Fibroblast of skin of right quadriceps (primary cell): ENCODE measurements at regions not wholly inside any gene's neighbourhood (a gene's known extent, or its start where the extent isn't known, plus 50 kb on each side); places are given as distances from the start of the nearest gene placed in this dataset.

Experiments used
- DNase-seq: peaks from one replicate; pipeline ENCODE4 v3.0.0-alpha.2; 2013

DNA sequence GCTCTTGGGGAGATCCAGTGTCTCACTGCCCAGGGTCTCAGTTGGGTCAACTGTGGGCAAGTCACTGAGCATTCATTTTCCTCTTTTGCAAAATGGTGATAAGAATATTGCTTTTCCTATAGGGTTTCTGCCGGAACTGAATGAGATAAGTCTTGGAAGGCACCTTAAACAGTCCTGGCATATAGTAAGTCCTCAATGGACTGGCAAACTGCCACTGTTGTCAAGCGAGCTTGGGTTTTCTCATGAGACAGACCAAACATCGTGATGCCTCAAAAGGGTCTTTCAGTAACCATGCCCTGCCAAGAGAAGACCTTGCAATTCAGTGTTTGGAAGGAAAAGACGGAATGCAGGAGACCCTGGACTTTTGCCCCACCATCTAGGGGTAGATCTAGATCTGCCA is 251.5 kb downstream of the WDR11 start:
- no peak for DNase-seq

DNA sequence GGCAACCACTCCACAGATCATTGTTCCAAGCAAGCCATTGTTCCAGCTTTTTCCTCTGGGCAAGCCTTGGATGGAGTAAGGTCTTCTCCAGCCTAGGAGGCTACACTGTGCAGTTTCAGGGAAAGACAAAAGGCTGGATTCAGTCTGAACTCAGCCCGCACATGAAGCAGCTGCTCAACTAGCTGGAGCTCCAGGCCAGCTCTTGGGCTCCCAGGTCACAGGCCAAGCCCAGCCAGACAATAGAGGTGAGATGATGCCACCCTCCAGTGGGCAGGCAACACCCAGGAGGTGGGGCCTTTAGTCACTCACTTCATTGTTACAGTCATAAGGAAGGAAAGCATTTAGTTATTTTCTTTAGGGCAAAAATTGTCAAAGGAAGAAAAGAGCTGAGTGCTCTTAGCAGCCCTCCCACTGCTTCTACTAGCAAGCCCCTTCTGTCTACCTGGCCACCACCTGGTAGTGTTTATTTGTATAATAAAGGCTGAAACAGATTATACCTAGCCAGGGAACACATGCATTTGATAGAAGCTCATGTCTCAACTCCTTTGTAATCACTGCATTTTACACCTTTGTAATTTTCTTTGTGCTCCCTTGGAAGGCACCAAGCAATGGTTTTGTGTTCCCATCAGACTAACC is 253.4 kb downstream of the WDR11 start:
- no peak for DNase-seq

DNA sequence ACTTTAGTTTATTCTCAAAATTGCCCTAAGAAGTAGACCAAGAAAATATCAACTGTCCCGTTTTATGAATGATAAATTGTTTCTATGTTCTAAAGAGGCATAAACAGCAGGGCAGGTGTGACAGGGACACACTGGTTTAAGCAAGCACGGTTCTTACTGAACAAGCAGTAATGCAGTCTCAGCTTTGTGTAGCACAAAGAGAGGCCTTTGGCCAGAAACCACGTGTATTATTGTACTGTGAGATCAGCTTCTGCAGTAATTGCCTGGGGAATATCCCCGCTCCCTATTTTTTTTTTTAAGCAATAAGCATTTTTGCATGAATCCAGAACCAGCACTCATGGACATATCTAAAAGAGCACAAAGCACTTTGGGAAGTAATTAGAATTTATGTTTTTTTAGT is 255.4 kb downstream of the WDR11 start:
- no peak for DNase-seq

DNA sequence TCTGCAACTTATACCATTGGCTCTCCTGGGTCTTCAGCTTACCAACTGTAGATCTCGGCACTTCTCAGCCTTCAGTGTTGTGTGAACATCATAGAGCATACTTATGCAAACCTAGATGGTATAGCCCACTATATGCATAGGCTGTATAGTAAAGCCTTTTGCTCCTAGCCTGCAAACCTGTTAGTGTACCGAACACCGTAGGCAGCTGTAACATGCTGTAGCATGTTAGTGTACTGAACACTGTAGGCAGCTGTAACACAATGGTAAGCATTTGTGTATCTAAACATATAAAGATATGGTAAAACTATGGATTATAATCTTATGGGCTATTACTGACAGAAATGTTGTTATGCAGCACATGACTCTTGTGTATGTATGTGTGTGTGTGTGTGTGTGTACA is 256.9 kb downstream of the WDR11 start:
- no peak for DNase-seq

DNA sequence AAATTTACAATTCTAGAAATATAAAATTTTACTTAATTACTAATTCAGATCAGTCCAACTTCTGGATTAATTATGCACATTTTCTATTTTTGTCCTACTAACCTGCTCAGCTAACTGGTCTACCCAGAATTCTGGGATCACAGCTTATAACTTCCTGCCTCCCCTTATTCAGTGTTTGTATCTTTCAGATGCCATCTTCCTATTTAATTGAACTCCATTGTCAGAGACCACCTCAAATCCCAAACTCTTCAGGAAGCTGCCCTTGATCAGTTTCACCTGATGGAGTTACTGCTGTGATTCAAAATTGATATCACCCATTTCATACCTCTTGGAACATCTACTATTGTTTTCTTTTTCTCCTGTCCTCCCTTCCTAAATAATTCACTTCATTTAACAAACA is 259.2 kb downstream of the WDR11 start:
- no peak for DNase-seq

DNA sequence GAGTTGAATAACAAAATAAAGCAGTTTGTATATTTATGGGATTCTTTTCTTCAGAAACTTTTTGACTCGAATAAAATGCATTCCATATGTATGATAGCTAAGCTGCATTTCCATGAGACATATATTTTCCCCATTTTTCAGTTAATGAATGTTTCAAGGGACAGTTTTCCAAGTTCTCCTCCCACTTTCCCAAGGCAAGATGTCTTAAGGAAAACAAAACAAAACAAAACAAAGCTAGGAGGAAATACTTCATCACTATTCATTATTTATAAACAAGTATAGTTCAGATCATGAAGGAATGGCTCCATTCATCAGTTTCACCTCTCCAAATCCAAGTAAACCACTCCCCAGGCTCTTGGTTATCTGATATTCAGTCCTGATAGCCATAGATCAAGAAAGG is 261.0 kb downstream of the WDR11 start:
- no peak for DNase-seq

DNA sequence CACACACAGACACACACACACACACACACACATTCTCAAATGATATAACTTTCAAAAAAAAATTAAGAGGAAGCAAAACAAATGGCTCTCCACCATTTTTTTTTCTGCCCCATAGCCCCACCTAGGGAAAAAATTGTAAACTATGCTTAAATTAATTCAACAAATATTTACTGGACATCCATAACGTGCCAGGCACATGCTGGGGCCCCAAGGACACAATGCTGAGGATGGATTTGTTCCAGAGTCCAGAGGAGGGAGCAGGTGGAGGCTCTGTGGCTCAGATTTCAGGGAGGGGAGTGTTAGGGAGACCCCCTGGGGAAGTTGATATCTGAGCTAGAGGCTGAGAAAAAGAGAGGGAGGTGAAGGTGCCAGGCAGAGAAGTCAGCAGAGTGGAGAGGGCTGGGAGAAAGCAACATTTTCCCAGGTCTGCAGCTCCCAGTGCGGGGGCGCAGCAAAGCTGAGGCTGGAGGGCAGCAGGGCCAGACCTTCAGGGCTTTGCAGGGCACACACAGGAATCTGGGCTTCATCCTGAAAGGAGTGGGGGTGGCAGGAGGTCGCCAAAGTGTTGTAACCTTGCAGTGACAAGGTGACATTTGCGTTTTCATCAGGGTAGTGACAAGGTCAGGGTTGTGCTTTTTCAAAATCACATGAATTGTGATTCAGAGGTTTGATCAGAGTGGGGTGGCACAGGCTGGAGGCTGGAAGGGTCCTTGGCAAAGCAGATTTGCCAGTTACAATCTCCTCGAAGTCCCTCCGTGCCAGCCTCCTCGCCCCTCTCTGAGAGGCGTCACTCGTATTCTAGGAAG is 261.6 kb downstream of the WDR11 start:
- DNase-seq = no peak

DNA sequence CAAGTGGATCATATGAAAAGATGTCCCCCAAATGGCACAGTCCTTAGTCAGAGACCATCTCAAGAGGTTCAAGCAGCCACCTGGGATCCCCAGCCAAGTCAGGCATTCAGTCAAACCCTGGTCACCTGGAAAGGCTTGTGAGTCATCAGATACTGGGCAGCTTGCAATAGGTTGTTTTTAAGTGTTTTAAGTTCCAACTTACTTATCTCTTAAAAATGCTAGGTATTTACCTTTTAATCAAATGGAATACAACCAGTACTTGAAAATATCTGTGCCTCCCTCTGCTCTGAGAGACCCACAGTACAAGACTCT is 262.2 kb downstream of the WDR11 start:
- no peak for DNase-seq

DNA sequence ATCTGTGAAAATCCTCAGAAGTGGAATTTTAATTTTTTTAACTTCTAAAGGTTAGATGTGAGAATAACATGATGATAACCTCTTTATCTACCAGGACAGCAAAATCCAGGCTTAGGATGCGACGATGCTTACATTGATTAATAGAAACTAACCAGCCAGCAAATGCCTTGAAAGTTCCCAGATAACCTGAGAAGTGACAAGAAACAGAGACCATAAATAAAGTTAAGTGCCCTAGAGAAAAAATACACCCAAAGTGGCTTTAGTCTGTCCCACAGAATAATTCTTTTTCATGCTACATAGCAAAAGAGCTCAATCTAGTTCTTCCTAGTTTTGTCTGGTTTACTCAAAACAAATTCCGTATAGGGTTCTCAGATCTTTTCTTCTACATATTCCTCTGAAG is 262.7 kb downstream of the WDR11 start:
- no peak for DNase-seq

DNA sequence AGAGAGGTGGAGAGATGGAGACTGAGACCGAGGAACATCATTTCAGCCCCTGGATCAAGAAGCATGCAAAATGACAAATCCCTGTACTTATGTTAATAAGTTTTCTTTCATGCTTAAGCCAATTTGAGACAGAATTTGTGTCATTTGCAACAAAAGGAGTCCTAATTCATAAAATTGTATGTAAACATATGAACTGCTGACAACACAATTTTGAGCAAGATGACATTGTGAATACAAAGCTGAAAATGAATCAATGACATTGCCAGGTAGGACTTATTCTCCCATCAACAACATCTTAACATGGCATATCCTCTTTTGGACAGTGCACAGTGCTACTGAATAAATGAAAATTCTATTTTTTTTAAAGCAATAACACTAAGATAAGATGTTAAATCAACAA is 264.0 kb downstream of the WDR11 start:
- no peak for DNase-seq

DNA sequence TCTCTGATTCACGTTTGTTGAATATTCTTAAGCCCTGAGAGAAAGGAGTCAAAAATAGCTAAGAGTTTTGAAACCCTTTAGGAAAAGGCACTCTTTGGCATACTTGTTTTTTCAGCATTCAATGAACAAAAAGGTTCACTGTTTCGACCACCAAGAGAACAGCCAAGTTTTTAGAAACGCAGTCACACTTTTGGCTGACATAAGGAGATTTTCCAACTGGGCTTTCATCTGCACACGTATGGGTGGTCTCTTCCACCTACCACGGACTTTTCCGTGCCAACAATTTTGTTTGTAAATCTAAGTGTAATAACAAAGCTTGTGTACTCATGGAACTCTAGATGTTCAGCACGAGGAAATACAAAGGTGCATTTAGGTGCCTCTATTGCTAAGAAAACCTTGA is 270.3 kb downstream of the WDR11 start:
- no peak for DNase-seq

DNA sequence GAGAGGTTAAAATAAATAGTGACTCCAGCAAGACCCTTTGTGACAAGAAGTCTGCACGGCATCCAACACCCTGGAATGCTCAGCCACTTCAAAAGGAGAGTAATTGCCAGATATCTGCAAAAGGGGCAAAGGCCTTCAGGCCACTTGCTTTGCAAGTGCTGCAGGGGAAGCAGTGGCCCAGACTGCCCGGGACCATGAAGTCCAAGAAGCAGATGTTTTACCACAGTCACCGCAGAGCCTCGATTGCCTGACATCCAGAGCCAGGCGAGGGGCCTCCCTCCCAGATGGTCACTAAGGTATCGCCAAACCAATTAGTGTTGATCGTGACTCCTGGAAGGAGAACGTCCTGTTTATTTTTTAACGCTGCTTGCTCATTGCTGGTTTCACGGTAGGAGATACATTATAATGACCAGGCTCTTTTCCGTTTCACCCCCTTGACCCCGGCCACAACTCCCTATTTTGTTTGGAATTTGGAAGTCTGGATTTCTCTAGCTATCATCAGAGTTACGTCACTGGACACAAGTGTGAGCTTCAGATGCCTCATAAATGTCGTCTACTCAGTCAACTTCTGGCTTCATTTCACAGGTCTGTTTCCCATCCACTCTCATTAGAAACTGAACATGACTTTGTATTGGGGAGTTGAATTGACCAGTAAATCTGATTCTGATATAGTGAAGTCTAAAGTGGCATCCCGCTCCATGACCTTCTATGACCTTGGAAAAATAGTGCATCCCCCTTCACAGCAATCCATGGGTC is 276.2 kb downstream of the WDR11 start:
- no peak for DNase-seq

DNA sequence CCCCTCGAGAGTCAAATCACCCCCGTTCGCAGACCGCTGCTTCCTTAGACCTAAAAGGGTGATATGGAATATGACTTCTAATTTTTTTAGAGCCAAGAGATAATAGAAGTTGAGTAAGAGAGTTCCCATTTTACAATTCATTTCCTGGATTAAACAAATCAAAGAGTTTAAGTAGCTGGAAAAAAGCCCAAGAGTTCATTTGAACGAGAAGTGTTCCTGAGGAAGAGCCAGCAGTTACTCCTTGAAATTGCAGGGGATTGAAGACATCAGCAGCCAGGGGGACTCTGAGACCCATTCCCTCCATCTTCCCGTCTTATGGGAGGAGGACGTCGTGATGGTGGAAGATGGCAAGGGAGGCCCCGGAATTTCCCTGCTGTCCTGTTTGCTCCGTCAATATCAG is 277.0 kb downstream of the WDR11 start:
- DNase-seq = no peak

DNA sequence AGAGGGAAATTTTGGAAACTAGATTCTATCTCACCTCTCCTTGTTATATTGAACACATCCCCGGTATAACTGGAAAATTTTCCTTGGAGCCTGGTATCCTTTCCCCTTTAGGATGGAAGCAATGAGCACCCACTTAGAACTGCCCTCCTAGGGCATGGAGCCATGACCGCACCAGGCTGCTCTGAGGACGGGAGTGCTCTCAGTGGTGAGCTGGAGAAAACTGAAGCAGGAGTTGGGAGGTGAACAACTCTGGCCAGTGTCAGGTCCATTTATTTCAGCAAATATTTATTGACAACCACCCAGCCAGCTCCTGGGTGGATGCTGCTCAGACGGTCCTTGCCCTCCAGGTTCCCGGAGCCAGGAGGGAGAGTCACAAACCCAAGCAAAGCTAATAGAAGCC is 278.1 kb downstream of the WDR11 start:
- no peak for DNase-seq

DNA sequence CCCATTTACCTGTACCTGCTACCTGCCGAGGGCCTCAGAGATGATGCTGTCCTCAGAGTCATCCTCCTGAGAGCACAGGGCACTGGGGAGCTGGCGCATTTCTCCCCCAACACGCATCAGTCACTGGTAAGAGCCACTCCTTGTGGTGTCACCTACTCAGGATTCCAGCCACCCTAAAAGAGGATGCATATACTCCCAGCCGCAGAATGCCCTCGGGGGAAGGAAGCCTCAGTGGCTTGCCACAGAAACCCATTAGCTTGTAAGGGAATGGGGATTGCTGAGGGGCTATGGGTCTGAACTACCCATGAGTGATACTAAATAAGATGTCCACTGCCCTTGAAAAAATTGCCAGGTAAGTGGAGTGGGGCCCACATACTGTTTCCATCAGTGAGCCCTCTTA is 279.2 kb downstream of the WDR11 start:
- no peak for DNase-seq

DNA sequence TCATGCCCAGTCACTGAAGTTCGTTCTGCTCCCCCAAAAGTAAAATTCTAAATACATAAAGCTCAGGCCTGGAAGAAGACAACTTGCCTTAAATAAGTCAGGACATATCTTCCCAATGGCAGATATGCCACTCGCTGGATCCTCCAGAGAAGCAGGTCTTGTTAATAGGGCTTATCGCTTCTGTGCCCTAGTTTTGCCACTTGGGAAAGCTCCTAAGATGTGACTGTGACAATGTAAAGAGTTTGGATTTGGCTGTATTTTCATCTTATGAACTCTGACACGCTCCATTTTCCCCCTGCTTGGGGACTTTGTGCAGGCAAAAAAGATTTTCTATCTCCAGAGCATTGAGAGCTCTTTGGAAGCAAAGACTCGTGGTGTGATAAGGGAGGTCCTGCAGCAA is 279.9 kb downstream of the WDR11 start:
- no peak for DNase-seq

DNA sequence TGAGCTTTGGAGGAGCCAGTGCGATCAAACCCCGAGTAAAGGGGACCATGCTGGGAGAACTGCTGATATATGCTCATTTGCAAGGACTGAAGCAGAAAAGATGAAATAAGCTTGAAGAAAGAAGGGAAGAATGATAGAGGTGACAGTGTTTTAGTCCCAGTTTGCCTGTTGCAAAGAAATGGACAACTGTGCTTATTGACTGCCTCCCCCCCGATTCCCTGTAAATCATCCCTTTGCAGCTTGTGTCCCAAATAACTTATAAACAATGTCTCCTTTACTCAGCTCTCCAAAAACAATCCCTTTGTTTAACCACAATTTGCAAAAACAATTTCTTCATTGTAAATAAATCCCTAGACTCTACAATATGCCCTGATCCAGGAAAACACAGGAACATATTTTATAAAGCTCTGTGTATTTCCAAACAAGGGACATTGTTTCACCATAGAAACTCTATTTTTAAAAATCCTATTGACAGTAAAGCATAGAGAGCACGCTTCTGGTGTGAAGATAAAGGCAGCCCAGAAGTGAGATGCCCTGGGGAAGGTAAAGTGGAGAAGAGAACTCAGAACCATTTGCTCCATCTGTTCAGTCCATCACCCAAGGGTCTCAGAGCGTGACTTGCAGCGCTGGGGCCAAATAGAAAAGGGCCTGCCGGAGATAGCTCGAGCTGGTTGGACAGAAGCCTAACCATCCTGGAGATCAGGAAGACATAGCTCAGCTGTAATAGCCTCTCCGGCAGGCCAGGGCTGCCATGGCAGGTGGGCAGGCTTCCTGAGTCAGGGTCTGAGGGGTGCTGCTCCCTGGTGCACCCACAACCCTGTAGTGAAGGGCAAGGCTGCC is 280.5 kb downstream of the WDR11 start:
- DNase-seq = no peak

DNA sequence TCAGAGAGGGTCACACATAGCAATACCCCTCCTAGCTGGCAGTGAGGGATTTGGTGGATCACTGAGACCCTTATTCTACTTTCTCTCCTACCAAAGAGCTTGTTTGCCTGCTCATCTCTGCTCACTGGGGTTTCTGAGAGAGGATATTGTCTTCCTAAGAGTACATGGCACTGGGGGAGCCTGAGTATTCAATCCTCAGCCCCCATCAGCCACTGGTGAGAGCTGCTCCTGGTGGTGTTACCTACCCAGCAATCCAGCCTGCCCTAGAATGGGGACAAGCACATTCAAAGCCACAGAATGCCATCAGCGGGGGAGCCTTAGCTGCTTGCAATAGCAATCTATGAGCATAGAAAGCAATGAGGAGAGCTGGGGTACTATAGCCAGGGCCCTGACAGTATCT is 281.1 kb downstream of the WDR11 start:
- no peak for DNase-seq

DNA sequence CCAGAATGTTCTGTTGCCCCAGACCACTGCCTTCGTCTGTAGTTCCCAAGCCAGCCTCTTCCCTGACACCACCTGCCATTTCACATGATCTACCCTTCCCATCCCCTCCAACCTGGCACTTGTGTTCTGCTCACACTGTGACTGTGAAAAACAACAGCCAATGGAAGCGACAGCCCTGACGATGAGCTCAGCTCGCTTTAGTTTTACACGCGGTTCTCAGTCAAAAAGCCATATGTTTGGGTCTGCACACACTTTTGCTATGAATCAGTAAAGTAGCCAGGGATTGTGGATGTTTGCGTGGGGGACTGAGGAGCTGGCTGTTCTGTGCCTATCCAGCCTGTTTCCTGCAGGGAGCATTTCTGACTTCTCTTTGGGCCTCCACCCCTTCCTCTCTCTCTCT is 282.7 kb downstream of the WDR11 start:
- no peak for DNase-seq

DNA sequence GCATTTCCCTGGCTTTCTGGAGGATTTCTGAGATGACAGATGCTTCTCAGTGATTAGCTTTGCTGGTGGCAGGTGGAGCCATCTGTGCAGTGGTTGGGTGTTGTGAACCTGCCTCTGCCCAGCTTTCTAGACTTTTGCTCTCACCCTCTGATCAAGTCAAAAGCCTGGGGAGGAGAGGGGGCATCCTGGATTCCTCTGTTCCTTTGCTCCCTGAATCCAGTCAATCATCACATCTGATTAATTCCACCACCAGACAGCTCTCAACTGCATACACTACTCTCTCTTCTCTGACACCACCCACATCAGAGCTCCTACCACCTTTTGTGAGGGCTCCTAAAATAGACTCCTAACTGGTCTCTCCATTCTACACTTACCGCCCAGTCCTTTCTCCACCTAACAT is 283.5 kb downstream of the WDR11 start:
- DNase-seq = no peak

DNA sequence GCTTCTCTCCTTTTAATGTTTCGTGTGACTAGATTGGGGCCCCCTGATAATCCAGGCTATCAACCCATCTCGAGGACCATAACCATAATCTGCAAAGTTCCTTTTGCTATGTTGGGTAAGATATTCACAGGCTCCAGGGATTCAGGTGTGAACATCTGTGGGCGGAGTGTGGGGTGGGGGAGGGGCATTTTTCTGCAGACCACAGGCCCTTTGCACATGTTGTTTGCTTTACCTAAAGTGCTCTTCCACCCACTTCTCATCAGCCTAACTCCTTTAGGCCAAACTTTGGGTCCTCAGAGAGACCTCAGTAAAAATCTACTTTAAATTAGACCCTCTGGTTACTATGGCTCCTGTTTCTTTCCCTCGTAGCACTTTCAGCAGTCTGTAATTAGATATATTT is 284.4 kb downstream of the WDR11 start:
- no peak for DNase-seq

DNA sequence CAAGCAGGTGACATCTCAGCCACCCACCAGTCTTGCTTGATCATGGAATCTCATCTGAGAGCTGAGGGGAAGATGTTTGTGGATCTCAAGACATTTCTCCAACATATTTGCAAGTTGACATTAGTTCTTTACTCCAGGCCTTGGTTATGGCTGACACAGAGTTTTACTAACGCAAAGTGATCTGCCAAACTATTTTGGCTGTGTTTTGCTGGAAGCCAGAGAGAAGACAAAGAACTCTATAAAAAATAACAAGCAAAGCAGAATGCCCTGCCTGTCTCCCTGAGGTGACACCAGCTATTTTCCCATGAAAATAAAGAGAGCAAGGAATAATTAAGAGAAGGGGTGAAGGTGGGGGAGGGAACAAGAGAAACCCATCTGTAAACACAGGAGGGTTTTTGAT is 286.4 kb downstream of the WDR11 start:
- no peak for DNase-seq

DNA sequence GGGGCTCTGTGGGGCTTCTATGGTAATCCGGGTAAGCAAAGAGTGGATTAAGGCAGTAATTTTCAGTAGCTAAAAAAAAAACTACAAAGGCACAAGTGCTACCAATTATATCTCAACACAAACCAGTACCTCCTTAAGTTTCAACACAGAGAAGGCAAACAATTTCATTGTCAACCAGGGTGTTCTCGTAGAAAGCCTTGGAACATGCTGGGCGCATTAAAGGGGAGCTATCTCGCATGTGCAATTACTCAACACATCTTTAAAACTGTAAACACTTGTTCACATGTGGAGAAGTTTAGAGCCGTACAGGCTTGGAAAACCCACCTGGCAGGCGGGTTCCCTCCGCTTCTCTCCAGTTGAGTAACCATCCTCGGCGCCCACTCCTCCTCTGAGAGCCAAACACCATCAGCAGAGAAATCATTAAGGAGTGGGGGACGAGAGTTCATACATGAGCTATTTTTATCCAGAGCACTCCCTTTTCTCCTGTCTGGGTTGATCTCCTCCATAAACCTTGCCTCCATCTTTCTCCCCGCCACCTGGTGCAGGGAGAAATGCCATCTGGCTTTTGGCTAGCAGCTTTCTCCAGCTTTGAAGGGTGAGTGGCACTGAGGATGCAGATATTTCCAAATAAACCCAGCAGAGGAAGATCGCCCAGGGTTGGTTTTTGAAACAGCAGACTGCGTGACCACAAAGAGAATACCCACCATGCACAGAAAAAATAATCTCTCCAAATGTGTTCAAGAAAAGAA is 287.1 kb downstream of the WDR11 start:
- no peak for DNase-seq
